ENCODE measurements at regions not wholly inside any gene's neighbourhood (a gene's known extent, or its start where the extent isn't known, plus 50 kb on each side); places are given as distances from the start of the nearest gene placed in this dataset.
A peak's percentile ranks its signal among the peaks of the same experiment; 100 is the strongest.

DNA sequence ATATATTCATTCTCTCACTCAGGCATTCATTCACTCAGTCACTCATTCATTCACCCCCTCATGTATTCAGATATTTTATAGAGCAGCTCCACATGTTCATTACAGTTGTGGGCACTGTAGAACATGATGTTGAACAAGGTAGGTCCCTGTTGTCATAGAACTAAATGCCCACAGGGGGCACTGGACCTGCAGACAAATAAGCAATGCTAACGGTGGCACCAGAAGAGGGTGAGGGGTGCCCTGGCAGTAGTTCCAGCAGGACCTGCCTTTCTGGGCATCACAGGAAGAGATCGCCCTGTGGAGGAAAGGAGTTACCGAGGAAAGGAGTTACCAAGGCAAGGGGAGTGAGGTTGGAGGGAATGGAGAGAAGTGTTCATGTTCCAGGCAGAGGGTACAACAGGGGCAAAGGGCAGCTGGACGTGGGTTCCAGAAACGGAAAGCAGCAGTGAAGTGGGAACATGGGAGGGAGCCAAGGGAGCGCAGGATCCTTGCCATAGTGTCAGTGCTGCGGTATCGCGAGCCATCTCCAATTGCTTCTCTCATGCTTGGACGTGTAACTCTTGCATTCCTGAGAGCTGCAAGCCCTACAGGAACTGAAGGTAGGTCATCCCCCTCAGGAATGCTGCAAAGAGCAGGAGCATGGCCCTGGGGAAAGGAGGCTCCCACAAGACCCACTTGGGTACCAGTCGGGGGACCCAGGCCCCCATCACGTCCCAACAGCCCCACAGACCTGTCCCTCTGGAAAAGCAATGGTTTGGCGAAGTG is 128.2 kb downstream of the EDN3 start:
- TF ChIP-seq E2F4 (CRISPR knock-in tag; IDR thresholded peaks at IDR 0.05; ENCODE audit: low read depth) (no peak), KLF16 (IDR thresholded peaks at IDR 0.05) (no peak), NR2C2 (CRISPR knock-in tag; IDR thresholded peaks at IDR 0.05) (no peak), NR2C2 (tag; IDR thresholded peaks at IDR 0.05) (no peak), HNRNPLL (IDR thresholded peaks at IDR 0.05; ENCODE audit: low read depth, low read length, poor library complexity, severe bottlenecking) (no peak), MAX (CRISPR knock-in tag; IDR thresholded peaks at IDR 0.05) (no peak), ZFP36 (IDR thresholded peaks at IDR 0.05; ENCODE audit: low read depth, low read length, partially characterized antibody) (no peak), CHD2 (IDR thresholded peaks at IDR 0.05; ENCODE audit: low read depth, low read length) (no peak), U2AF1 (optimal IDR thresholded peaks at IDR 0.05; ENCODE audit: low read depth, low read length) (no peak), CHCHD3 (CRISPR knock-in tag; IDR thresholded peaks at IDR 0.05) (no peak)
- TF ChIP-seq, protein P1, sequence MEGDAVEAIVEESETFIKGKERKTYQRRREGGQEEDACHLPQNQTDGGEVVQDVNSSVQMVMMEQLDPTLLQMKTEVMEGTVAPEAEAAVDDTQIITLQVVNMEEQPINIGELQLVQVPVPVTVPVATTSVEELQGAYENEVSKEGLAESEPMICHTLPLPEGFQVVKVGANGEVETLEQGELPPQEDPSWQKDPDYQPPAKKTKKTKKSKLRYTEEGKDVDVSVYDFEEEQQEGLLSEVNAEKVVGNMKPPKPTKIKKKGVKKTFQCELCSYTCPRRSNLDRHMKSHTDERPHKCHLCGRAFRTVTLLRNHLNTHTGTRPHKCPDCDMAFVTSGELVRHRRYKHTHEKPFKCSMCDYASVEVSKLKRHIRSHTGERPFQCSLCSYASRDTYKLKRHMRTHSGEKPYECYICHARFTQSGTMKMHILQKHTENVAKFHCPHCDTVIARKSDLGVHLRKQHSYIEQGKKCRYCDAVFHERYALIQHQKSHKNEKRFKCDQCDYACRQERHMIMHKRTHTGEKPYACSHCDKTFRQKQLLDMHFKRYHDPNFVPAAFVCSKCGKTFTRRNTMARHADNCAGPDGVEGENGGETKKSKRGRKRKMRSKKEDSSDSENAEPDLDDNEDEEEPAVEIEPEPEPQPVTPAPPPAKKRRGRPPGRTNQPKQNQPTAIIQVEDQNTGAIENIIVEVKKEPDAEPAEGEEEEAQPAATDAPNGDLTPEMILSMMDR (IDR thresholded peaks at IDR 0.05 in 2 of 3, conservative IDR thresholded peaks at IDR 0.05 in 1 of 3; ENCODE audit: insufficient read depth in 2 of 3, low read depth in 1 of 3, low read length in 3 of 3): 0 out of 6 replicates have a peak, but pooled peaks of 1 of the 3 experiments have one; percentile 30
- TF ChIP-seq, protein P2, sequence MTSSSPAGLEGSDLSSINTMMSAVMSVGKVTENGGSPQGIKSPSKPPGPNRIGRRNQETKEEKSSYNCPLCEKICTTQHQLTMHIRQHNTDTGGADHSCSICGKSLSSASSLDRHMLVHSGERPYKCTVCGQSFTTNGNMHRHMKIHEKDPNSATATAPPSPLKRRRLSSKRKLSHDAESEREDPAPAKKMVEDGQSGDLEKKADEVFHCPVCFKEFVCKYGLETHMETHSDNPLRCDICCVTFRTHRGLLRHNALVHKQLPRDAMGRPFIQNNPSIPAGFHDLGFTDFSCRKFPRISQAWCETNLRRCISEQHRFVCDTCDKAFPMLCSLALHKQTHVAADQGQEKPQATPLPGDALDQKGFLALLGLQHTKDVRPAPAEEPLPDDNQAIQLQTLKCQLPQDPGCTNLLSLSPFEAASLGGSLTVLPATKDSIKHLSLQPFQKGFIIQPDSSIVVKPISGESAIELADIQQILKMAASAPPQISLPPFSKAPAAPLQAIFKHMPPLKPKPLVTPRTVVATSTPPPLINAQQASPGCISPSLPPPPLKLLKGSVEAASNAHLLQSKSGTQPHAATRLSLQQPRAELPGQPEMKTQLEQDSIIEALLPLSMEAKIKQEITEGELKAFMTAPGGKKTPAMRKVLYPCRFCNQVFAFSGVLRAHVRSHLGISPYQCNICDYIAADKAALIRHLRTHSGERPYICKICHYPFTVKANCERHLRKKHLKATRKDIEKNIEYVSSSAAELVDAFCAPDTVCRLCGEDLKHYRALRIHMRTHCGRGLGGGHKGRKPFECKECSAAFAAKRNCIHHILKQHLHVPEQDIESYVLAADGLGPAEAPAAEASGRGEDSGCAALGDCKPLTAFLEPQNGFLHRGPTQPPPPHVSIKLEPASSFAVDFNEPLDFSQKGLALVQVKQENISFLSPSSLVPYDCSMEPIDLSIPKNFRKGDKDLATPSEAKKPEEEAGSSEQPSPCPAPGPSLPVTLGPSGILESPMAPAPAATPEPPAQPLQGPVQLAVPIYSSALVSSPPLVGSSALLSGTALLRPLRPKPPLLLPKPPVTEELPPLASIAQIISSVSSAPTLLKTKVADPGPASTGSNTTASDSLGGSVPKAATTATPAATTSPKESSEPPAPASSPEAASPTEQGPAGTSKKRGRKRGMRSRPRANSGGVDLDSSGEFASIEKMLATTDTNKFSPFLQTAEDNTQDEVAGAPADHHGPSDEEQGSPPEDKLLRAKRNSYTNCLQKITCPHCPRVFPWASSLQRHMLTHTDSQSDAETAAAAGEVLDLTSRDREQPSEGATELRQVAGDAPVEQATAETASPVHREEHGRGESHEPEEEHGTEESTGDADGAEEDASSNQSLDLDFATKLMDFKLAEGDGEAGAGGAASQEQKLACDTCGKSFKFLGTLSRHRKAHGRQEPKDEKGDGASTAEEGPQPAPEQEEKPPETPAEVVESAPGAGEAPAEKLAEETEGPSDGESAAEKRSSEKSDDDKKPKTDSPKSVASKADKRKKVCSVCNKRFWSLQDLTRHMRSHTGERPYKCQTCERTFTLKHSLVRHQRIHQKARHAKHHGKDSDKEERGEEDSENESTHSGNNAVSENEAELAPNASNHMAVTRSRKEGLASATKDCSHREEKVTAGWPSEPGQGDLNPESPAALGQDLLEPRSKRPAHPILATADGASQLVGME (CRISPR knock-in tag; IDR thresholded peaks at IDR 0.05): no peak

Data from K562 (cell line).